Right lobe of liver (tissue), 4 donors: ENCODE measurements at regions not wholly inside any gene's neighbourhood (a gene's known extent, or its start where the extent isn't known, plus 50 kb on each side); places are given as distances from the start of the nearest gene placed in this dataset.

Experiments used
- POLR2A ChIP-seq: fragments of 450-650 bp; IDR thresholded peaks from one replicate; pipeline ENCODE4 v1.6.1; 2017; ENCODE audit warnings: antibody characterized with exemption, mild to moderate bottlenecking
- TF ChIP-seq, protein P1 (sequence below), 4 donors: fragments of 200-600 bp in 3 of 4; fragments of 450-650 bp in 1 of 4; IDR thresholded peaks; one replicate each; pipeline versions ENCODE4 v1.5.1 to v1.8.0; 2016 to 2022; ENCODE audit warnings: antibody characterized with exemption in 4 of 4, mild to moderate bottlenecking in 2 of 4
- donor health status: DM: no; HTN: no; CAD: no.
- donor health status: DM: no; HTN: no; CAD: no.
- donor health status: DM: no; HTN: yes; CAD: no.

DNA sequence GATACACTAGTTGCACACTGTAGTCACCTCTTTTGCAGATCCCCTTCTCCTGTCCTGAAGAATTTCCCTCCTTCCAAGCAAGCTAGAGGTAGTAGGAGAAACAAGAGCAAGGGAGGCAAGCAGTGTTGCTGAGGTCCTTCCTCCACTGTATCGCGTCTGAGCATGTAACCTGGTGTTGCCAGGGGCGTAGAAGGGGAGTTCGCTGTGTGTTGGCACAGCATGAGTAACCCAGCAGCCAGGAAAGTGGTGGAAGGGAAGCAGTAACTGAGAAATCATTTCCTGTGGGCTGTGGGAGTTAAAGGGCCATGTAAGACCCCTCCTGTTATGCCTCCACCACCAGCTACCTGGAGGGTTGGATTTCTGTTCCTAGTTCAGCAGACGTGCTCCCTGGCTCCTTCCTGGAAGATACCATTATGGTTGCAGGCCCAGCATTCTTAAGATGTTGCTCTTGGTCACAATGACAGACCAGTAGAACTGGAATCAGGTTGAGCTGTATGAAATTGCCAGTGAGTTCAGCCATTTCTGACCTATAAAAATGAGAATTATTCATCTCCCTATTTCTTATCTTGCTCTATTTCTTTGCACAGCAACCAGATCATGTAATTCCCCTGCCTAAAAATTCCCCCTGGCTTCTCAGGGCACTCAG is 215.3 kb upstream of the TOPAZ1 start:
- TF ChIP-seq, protein P1, sequence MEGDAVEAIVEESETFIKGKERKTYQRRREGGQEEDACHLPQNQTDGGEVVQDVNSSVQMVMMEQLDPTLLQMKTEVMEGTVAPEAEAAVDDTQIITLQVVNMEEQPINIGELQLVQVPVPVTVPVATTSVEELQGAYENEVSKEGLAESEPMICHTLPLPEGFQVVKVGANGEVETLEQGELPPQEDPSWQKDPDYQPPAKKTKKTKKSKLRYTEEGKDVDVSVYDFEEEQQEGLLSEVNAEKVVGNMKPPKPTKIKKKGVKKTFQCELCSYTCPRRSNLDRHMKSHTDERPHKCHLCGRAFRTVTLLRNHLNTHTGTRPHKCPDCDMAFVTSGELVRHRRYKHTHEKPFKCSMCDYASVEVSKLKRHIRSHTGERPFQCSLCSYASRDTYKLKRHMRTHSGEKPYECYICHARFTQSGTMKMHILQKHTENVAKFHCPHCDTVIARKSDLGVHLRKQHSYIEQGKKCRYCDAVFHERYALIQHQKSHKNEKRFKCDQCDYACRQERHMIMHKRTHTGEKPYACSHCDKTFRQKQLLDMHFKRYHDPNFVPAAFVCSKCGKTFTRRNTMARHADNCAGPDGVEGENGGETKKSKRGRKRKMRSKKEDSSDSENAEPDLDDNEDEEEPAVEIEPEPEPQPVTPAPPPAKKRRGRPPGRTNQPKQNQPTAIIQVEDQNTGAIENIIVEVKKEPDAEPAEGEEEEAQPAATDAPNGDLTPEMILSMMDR (IDR thresholded peaks at IDR 0.05), result no peak
- TF ChIP-seq POLR2A, result no peak
